GM19372 (cell line): ENCODE measurements at regions not wholly inside any gene's neighbourhood (a gene's known extent, or its start where the extent isn't known, plus 50 kb on each side); places are given as distances from the start of the nearest gene placed in this dataset.

Source experiments
- ATAC-seq: cut with Tn5 transposase; IDR thresholded peaks from one replicate; pipeline ENCODE4 v1.9.1; 2021; ENCODE audit warnings: mild to moderate bottlenecking, low read depth, moderate library complexity; ENCODE audit not compliant: unreplicated experiment

GRCh38 chr5:142479150-142479549 lies 154.3 kb upstream of the SPRY4 start:
- no peak for ATAC-seq

GRCh38 chr5:142478113-142478512 lies 153.3 kb upstream of the SPRY4 start:
- no peak for ATAC-seq

- no peak for ATAC-seq
These were observed 150.3 kb upstream of the SPRY4 start for GRCh38 chr5:142475102-142475513.

- no peak for ATAC-seq
These were observed 149.7 kb upstream of the SPRY4 start for GRCh38 chr5:142474431-142475094.

GRCh38 chr5:142473038-142473437 lies 148.2 kb upstream of the SPRY4 start:
- ATAC-seq: no peak

GRCh38 chr5:142472306-142472951 lies 147.6 kb upstream of the SPRY4 start:
- ATAC-seq: no peak

- ATAC-seq: no peak
These were observed 141.6 kb upstream of the SPRY4 start for GRCh38 chr5:142466195-142466971.

GRCh38 chr5:142465476-142465875 lies 140.7 kb upstream of the SPRY4 start:
- ATAC-seq: no peak

- no peak for ATAC-seq
These were observed 139.1 kb upstream of the SPRY4 start for GRCh38 chr5:142463904-142464303.

- no peak for ATAC-seq
These were observed 136.3 kb upstream of the SPRY4 start for GRCh38 chr5:142461028-142461590.

GRCh38 chr5:142459209-142459608 lies 134.4 kb upstream of the SPRY4 start:
- ATAC-seq: no peak

- no peak for ATAC-seq
These were observed 131.0 kb upstream of the SPRY4 start for GRCh38 chr5:142455856-142456255.

- ATAC-seq: no peak
These were observed 129.1 kb upstream of the SPRY4 start for GRCh38 chr5:142453932-142454331.

GRCh38 chr5:142450419-142450818 lies 125.6 kb upstream of the SPRY4 start:
- ATAC-seq: no peak

GRCh38 chr5:142447887-142448286 lies 123.1 kb upstream of the SPRY4 start:
- no peak for ATAC-seq

- ATAC-seq: no peak
These were observed 122.1 kb upstream of the SPRY4 start for GRCh38 chr5:142446960-142447279.

- ATAC-seq: no peak
These were observed 121.5 kb upstream of the SPRY4 start for GRCh38 chr5:142446131-142446959.

GRCh38 chr5:142445266-142445665 lies 120.4 kb upstream of the SPRY4 start:
- ATAC-seq: no peak

GRCh38 chr5:142441616-142442015 lies 116.8 kb upstream of the SPRY4 start:
- no peak for ATAC-seq

- ATAC-seq: no peak
These were observed 114.5 kb upstream of the SPRY4 start for GRCh38 chr5:142439207-142439860.
